ENCODE measurements at regions not wholly inside any gene's neighbourhood (a gene's known extent, or its start where the extent isn't known, plus 50 kb on each side); places are given as distances from the start of the nearest gene placed in this dataset.

DNA sequence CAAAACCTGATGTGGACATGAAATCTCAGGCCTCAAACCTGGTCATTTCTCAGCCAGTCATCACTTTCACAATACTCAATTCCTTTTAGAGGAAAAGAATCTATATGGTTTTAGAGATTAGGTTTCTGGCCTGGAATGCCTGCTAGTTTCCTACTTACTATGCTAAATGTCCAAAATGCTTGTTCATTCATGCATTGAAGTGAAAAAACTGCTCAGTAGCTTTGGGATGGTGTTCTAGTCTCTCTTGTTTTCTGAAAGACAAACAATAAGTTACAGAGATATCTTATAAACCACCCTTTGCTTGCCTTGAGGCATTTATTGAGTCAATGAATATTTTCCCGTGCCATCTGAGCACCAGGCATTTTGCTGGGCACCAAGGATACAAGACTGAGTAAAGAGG is 1146.5 kb upstream of the GOT2 start:
- TF ChIP-seq, protein P1, sequence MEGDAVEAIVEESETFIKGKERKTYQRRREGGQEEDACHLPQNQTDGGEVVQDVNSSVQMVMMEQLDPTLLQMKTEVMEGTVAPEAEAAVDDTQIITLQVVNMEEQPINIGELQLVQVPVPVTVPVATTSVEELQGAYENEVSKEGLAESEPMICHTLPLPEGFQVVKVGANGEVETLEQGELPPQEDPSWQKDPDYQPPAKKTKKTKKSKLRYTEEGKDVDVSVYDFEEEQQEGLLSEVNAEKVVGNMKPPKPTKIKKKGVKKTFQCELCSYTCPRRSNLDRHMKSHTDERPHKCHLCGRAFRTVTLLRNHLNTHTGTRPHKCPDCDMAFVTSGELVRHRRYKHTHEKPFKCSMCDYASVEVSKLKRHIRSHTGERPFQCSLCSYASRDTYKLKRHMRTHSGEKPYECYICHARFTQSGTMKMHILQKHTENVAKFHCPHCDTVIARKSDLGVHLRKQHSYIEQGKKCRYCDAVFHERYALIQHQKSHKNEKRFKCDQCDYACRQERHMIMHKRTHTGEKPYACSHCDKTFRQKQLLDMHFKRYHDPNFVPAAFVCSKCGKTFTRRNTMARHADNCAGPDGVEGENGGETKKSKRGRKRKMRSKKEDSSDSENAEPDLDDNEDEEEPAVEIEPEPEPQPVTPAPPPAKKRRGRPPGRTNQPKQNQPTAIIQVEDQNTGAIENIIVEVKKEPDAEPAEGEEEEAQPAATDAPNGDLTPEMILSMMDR (IDR thresholded peaks at IDR 0.05) = no peak
- TF ChIP-seq POLR2A (IDR thresholded peaks at IDR 0.05) = no peak

All from uterus (tissue), 2 donors.